Lung (tissue), 11 donors: ENCODE measurements at regions not wholly inside any gene's neighbourhood (a gene's known extent, or its start where the extent isn't known, plus 50 kb on each side); places are given as distances from the start of the nearest gene placed in this dataset.

Experiments used
- ATAC-seq: fragments of 200-7000 bp; cut with Tn5 transposase; one replicate; pipeline ENCODE4 v1.9.1; 2020; ENCODE audit warnings: moderate number of reproducible peaks; ENCODE audit not compliant: insufficient read depth, low FRiP score
- DNase-seq, 3 donors: peaks; one replicate each; pipeline ENCODE4 v3.0.0-alpha.2; 2013 to 2017
- H3K27ac ChIP-seq, 2 donors: one replicate each; pipeline ENCODE4 v1.5.1; 2013; ENCODE audit warnings: mild to moderate bottlenecking in 2 of 2, moderate library complexity in 2 of 2, control low read depth in 1 of 2, inconsistent platforms in 1 of 2, low read depth in 1 of 2, low read length in 1 of 2
- H3K27me3 ChIP-seq, 3 donors: one replicate each; pipeline ENCODE4 v1.5.1; 2013; ENCODE audit warnings: low read length in 2 of 3; ENCODE audit not compliant: control insufficient read depth in 3 of 3, insufficient read depth in 3 of 3
- H3K36me3 ChIP-seq, 4 donors: one replicate each; pipeline ENCODE4 v1.5.1; 2013; ENCODE audit warnings: low read length in 4 of 4, mild to moderate bottlenecking in 1 of 4, moderate library complexity in 1 of 4; ENCODE audit not compliant: control insufficient read depth in 4 of 4, insufficient read depth in 4 of 4
- H3K4me1 ChIP-seq, 5 donors: one replicate each; pipeline ENCODE4 v1.5.1; 2013; ENCODE audit warnings: low read length in 5 of 5, mild to moderate bottlenecking in 2 of 5, moderate library complexity in 1 of 5; ENCODE audit not compliant: control insufficient read depth in 5 of 5, insufficient read depth in 5 of 5
- H3K4me3 ChIP-seq: one replicate; pipeline ENCODE4 v1.5.1; 2013; ENCODE audit warnings: mild to moderate bottlenecking, control low read depth, moderate library complexity
- H3K9ac ChIP-seq, 2 donors: one replicate each; pipeline ENCODE4 v1.5.1; 2013; ENCODE audit warnings: low read length in 2 of 2, control low read depth in 1 of 2; ENCODE audit not compliant: insufficient read depth in 1 of 2
- H3K9me3 ChIP-seq, 4 donors: one replicate each; pipeline ENCODE4 v1.5.1; 2013; ENCODE audit warnings: low read length in 3 of 4, mild to moderate bottlenecking in 1 of 4, moderate library complexity in 1 of 4; ENCODE audit not compliant: control insufficient read depth in 4 of 4, insufficient read depth in 3 of 4
- CTCF ChIP-seq: IDR thresholded peaks from 2 replicates; pipeline ENCODE4 v1.5.1; 2012; ENCODE audit warnings: mild to moderate bottlenecking; ENCODE audit errors: control extremely low read depth, extremely low read depth
- WGBS, 2 donors: extraction: QIAGEN DNeasy Blood & Tissue Kit; methylation state at CpG; one replicate each; pipeline ENCODE4 v1.1.7; 2013; 5-methylcytosine and 5-hydroxymethylcytosine counted together
- donor health status: control.
- donor health status: control.
- donor health status: Bipolar disorder and iron deficiency.
- donor health status: healthy.
- donor health status: DM: yes; HTN: yes; CAD: no.

- H3K9ac ChIP-seq = no peak overlapping the region
- peaks cover 0 to 21% (median 7%) of the 10 kb centered on the region in 5 donors for H3K4me1 ChIP-seq
- no peaks in the 10 kb centered on the region for H3K36me3 ChIP-seq
- H3K4me3 ChIP-seq = no peak overlapping the region
- no peak overlapping the region for H3K27ac ChIP-seq
- ATAC-seq (no peak), DNase-seq (no peak)
- TF ChIP-seq CTCF = no peak
- H3K27me3 ChIP-seq = no peaks in the 10 kb centered on the region
- H3K9me3 ChIP-seq = no peaks in the 10 kb centered on the region
- WGBS, 2 donors = 91 to 94% methylated on average over 16 of the region's 16 CpGs
Measured at GRCh38 chr2:128601298-128602037, 282.8 kb upstream of the HS6ST1 start.

GRCh38 chr2:128602038-128602698, 283.5 kb upstream of the HS6ST1 start:
- ATAC-seq = no peak
- no peak for TF ChIP-seq CTCF
- Histone ChIP-seq H3K27ac (no peak overlapping the region), H3K9ac (no peak overlapping the region), H3K4me1 (peaks cover 0 to 21% (median 7%) of the 10 kb centered on the region in 5 donors), H3K4me3 (no peak overlapping the region), H3K27me3 (no peaks in the 10 kb centered on the region), H3K9me3 (no peaks in the 10 kb centered on the region), H3K36me3 (no peaks in the 10 kb centered on the region)
- DNase-seq = no peak
- 94 to 96% methylated on average over 11 of the region's 11 CpGs for WGBS, 2 donors

GRCh38 chr2:128602699-128603101, 284.0 kb upstream of the HS6ST1 start:
- Histone ChIP-seq H3K27me3 (no peaks in the 10 kb centered on the region), H3K9me3 (no peaks in the 10 kb centered on the region), H3K4me3 (no peak overlapping the region), H3K36me3 (no peaks in the 10 kb centered on the region), H3K27ac (no peak overlapping the region), H3K4me1 (peaks cover 0 to 21% (median 7%) of the 10 kb centered on the region in 5 donors), H3K9ac (no peak overlapping the region)
- 90 to 97% methylated on average over 14 of the region's 14 CpGs for WGBS, 2 donors
- ATAC-seq = no peak
- no peak for TF ChIP-seq CTCF
- DNase-seq = no peak
